Fibroblast of skin of abdomen (primary cell): ENCODE measurements at regions not wholly inside any gene's neighbourhood (a gene's known extent, or its start where the extent isn't known, plus 50 kb on each side); places are given as distances from the start of the nearest gene placed in this dataset.
"Not testable (repeated sequence)": the region's sequence is repeated elsewhere in the genome, so short reads cannot be mapped to it uniquely, and the experiment has no call there.

Experiments
- DNase-seq: peaks from one replicate; pipeline ENCODE4 v3.0.0-alpha.2; 2013

DNA sequence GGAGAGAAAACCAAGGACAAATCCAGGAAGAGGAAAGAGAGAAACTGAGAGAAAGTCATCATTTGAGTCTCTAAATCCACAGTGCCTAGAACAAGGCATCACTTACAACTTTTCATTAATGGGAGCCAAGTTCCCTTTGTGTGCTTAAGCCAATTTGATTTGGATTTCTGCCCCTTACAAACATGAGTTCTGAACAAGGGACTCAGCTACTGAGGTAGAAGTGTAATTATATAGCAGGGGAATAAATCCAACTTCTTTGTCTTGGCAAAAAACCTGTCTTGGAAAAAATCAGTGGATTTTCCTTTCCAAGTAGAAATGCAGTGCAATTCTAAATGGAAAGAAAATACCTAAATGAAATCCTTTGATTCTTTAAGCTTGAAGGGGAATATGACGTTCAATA, 307.2 kb upstream of the CNTN3 start:
- no peak for DNase-seq

DNA sequence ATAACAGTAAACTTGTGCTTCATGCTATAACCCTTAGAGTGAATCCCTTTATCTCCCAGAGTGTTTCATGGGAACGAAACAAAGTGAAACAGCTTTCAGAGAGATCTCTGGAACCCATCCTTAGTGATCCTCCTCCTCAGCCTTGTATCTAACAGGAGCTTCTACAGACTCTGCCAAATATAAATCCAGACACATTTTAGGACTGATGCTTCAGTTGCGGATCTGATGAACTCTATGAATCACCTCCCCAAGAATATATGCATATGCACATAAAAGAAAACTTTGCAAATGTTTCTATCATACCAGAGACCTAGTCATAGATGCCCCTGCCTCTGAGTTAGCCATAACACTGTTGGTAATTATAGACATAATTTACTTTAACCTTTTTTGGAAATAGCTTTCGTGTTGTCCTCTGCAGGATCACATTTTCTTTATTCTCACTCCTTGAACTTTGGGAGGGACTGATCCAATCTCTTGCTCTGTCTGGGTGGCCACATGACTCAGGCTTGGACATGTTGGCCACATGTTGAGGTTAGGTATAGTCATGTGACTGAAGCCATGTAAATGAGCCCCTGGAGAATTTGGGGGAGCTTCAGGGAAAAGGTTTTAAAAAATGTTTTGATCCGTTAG, 306.4 kb upstream of the CNTN3 start:
- DNase-seq, result peak; percentile 85

DNA sequence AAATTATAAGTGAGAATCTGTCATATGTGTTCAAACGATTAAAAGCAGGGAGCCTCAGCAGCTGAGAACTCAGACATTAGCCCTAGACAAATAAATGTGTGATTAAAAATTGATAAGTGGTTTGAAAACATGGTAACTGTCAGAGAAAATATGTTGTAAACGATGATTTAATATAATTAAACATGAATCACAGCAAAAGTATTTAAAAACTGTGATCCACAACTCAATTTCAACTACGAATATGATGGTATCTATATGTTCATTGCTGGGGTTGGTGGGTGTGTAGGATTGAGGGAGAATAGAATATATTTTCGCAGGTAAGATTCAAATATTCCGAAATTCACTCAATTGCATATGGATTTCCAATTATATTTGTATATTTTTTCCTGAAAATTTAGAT, 302.2 kb upstream of the CNTN3 start:
- no peak for DNase-seq

GRCh38 chr3:74906181-74906580, 291.7 kb upstream of the CNTN3 start:
- DNase-seq, result no peak

DNA sequence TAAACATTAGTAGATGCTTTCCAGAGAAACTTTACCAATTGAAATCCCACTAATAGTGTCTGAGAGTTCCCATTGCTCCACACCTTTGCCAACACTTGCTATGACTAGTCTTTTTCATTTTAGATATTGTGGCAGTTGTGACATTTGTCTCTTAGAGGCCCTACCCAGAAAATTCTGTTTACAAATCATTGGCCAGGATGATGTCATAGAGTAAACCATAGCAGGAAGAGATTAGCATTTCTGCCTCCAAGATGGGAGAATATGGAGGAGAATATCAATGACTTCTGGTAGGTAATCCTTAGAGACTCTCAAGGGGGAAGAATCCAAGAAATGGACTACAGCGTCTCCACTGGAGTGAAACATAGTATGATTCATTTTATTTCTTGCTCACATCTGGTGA, 291.0 kb upstream of the CNTN3 start:
- no peak for DNase-seq

- no peak for DNase-seq
These were observed 290.2 kb upstream of the CNTN3 start for GRCh38 chr3:74904646-74905045.

GRCh38 chr3:74899796-74900516, 285.5 kb upstream of the CNTN3 start:
- DNase-seq, result not testable (repeated sequence)

DNA sequence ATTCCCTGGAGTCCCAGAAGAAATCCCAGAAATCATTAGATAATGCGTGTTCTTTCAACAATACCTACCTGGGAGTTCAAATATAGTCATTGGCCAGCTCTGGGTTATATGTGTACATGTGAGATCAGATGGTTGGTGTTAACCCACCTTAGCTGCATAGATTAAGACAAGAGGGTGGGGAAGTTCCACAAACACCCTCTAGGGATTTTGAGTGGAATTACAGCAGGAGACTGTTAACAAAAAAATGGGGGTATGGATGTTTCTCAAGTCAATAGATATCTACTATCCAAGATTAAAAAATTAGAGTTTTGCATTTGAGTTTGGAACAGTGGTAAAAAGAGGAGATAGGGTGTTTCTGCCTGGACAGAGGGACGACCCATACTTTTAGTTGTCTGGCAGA, 282.5 kb upstream of the CNTN3 start:
- DNase-seq, result no peak

GRCh38 chr3:74891312-74891711, 276.9 kb upstream of the CNTN3 start:
- no peak for DNase-seq

- DNase-seq, result peak; percentile 16
These were observed 269.2 kb upstream of the CNTN3 start for GRCh38 chr3:74883690-74884089.

DNA sequence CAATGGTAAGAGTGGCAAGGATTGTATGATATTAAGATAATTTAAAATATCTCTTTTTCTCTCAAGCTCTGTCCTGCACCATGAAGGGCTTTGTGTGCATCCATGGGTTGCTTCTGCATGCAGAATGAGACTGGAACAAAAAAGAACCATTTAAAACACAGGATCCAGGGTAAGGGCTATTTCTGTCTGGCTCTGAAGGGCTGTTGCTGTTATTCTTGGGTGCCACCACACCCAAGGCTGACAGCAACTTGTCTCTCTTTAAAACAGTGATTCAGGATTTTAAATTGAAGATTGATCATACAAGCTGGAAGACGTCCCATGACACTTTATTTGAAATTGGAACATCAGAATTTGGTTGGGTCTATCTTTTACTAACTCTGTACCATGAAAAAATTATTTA, 268.8 kb upstream of the CNTN3 start:
- DNase-seq, result no peak

- no peak for DNase-seq
These were observed 265.8 kb upstream of the CNTN3 start for GRCh38 chr3:74880237-74880636.

- DNase-seq, result no peak
These were observed 252.0 kb upstream of the CNTN3 start for GRCh38 chr3:74866357-74867030.

DNA sequence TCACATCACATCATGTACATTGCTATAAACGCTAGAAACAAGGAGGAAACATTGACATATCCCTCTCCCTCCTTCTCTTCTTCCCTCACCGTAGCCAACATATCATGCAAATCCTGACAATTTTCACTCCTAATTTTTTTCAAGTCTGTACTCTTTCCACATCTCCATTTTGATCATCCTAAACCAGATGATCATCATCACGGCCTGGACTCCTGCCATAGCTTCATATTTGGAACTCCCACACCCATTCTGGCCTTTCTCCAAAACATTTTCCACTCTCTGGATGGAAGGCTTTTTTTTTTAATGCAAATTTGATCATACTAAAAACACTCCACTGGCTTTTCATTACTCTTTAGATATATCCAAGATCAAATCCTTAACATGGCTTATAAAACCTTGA, 248.0 kb upstream of the CNTN3 start:
- peak; percentile 73 for DNase-seq

DNA sequence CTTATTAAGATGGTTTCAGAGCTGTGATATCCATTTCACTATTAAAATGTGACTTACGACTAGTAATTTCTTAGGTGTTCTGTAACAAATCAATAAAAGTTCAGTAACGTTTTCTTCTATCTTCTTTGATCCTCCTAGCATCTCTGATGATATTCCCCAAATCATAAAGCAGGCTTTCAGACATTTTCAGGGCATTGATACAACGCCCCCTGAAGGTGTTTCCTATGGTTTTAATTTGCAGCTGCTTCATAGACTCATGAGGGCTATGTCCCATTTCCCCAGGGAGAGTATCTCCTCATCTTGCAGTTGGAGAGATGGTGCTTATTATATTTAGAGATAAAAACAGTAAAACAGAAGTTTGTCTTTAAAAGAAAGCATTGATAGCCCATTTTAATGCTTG, 246.8 kb upstream of the CNTN3 start:
- no peak for DNase-seq

GRCh38 chr3:74858086-74858485, 243.6 kb upstream of the CNTN3 start:
- DNase-seq, result no peak

- no peak for DNase-seq
These were observed 235.9 kb upstream of the CNTN3 start for GRCh38 chr3:74850381-74850780.

GRCh38 chr3:74847093-74847492, 232.6 kb upstream of the CNTN3 start:
- DNase-seq, result no peak

GRCh38 chr3:74845081-74845480, 230.6 kb upstream of the CNTN3 start:
- DNase-seq, result peak; percentile 59

- DNase-seq, result peak; percentile 55
These were observed 230.0 kb upstream of the CNTN3 start for GRCh38 chr3:74844428-74844827.

GRCh38 chr3:74842649-74843048, 228.2 kb upstream of the CNTN3 start:
- DNase-seq, result no peak

GRCh38 chr3:74842141-74842540, 227.7 kb upstream of the CNTN3 start:
- no peak for DNase-seq

- no peak for DNase-seq
These were observed 225.1 kb upstream of the CNTN3 start for GRCh38 chr3:74839566-74839965.

GRCh38 chr3:74832925-74833324, 218.5 kb upstream of the CNTN3 start:
- no peak for DNase-seq
